Upper lobe of right lung (tissue), 1 donor: ENCODE measurements at regions not wholly inside any gene's neighbourhood (a gene's known extent, or its start where the extent isn't known, plus 50 kb on each side); places are given as distances from the start of the nearest gene placed in this dataset.

Experiments used
- ATAC-seq: fragments of 200-7000 bp; cut with Tn5 transposase; one replicate; pipeline ENCODE4 v1.9.1; 2020; ENCODE audit warnings: mild to moderate bottlenecking, moderate library complexity
- DNase-seq: peaks from one replicate; pipeline ENCODE4 v3.0.0-alpha.2; 2020
- H3K27ac ChIP-seq: fragments of 200-600 bp; one replicate; pipeline ENCODE4 v1.8.0; 2022
- H3K27me3 ChIP-seq: fragments of 200-600 bp; one replicate; pipeline ENCODE4 v1.8.0; 2022; ENCODE audit warnings: mild to moderate bottlenecking
- H3K36me3 ChIP-seq: fragments of 200-600 bp; one replicate; pipeline ENCODE4 v1.8.0; 2022
- H3K4me1 ChIP-seq: fragments of 200-600 bp; one replicate; pipeline ENCODE4 v1.8.0; 2022
- H3K4me3 ChIP-seq: fragments of 200-600 bp; one replicate; pipeline ENCODE4 v1.8.0; 2022; ENCODE audit warnings: mild to moderate bottlenecking
- H3K9me3 ChIP-seq: fragments of 200-600 bp; one replicate; pipeline ENCODE4 v1.8.0; 2022
- intact Hi-C: fragments of 100-400 bp; cut with DNase I; formaldehyde crosslinking; loops from one replicate; pipeline ENCODE4 v1.11.0; 2022
- TF ChIP-seq, protein P1 (sequence below): fragments of 200-600 bp; IDR thresholded peaks from one replicate; pipeline ENCODE4 v1.8.0; 2022; ENCODE audit warnings: antibody characterized with exemption
- donor health status: DM: no; HTN: yes; CAD: no; lungs with severe emphysema.

DNA sequence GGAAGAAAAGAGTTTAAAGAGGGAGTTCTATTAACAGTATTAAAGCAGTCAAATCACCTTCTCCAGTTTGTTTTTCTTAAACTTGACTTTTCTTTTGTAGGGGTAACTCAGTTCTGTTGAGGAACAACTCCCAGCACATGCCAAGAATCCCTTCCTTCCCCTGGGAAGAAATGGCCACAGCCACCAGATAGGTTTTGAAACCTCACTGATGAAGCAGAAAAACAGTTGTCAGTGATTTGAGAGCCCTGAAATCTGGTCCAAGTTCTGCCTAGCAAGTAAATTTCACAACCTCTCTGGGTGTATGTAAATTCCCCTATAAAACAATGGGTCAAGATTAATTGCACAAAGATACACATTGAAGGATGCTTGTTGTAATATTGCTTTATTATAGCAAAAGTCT is 167.1 kb downstream of the DHX15 start:
- H3K9me3 ChIP-seq, result no peaks in the 10 kb centered on the region
- no peak overlapping the region for H3K27ac ChIP-seq
- H3K4me1 ChIP-seq, result no peaks in the 10 kb centered on the region
- intact Hi-C loops, result no loop called here
- TF ChIP-seq, protein P1, sequence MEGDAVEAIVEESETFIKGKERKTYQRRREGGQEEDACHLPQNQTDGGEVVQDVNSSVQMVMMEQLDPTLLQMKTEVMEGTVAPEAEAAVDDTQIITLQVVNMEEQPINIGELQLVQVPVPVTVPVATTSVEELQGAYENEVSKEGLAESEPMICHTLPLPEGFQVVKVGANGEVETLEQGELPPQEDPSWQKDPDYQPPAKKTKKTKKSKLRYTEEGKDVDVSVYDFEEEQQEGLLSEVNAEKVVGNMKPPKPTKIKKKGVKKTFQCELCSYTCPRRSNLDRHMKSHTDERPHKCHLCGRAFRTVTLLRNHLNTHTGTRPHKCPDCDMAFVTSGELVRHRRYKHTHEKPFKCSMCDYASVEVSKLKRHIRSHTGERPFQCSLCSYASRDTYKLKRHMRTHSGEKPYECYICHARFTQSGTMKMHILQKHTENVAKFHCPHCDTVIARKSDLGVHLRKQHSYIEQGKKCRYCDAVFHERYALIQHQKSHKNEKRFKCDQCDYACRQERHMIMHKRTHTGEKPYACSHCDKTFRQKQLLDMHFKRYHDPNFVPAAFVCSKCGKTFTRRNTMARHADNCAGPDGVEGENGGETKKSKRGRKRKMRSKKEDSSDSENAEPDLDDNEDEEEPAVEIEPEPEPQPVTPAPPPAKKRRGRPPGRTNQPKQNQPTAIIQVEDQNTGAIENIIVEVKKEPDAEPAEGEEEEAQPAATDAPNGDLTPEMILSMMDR, result no peak
- H3K4me3 ChIP-seq, result no peak overlapping the region
- no peaks in the 10 kb centered on the region for H3K36me3 ChIP-seq
- H3K27me3 ChIP-seq, result no peaks in the 10 kb centered on the region
- DNase-seq (no peak), ATAC-seq (no peak)

DNA sequence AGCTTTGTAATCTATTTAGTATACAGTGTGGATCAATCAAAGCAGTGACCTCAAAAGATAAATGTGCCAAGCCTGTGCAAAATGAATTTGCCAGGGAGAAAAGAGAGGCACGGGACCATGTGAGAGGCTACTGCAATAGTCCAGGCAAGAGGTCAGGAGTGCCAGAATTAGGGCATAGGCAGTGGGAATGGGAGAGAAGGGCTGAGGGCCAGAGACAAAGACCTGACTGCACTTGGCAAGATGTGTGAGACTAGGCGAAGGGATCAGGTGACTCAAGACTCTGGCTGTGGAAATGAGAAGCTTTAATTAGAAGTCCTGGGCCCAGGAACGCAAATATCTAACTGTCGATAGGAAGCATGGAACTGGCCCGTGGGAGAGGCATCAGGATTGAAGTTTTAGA is 168.1 kb downstream of the DHX15 start:
- H3K9me3 ChIP-seq, result no peaks in the 10 kb centered on the region
- TF ChIP-seq, protein P1, result no peak
- no peaks in the 10 kb centered on the region for H3K4me1 ChIP-seq
- no peaks in the 10 kb centered on the region for H3K36me3 ChIP-seq
- intact Hi-C loops, result no loop called here
- H3K4me3 ChIP-seq, result no peak overlapping the region
- H3K27me3 ChIP-seq, result no peaks in the 10 kb centered on the region
- ATAC-seq, result no peak
- DNase-seq, result no peak
- no peak overlapping the region for H3K27ac ChIP-seq

DNA sequence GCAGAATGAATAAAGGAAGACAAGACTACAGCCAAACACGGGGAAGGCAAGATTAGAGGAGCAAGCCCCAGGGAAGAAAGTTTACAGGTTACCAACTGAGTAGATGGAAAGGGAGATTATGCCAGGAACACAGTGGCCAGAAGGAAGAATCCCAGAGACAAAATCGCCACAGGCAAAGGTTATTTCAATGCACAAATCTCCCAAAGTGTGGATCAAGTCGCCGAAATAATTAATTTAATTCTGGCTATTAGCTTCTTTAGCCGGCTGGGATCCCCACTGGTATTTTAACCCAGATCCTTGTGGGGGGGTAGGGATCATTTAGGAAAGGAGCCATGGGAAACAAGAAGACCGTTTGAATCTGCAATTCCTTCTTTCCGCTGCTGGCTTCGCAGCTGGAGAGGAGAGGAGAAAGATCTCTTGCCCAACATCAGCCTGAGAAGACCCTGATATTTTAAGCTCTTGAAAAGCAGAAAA is 171.0 kb downstream of the DHX15 start:
- intact Hi-C loops, result no loop called here
- H3K27me3 ChIP-seq, result no peaks in the 10 kb centered on the region
- no peaks in the 10 kb centered on the region for H3K4me1 ChIP-seq

DNA sequence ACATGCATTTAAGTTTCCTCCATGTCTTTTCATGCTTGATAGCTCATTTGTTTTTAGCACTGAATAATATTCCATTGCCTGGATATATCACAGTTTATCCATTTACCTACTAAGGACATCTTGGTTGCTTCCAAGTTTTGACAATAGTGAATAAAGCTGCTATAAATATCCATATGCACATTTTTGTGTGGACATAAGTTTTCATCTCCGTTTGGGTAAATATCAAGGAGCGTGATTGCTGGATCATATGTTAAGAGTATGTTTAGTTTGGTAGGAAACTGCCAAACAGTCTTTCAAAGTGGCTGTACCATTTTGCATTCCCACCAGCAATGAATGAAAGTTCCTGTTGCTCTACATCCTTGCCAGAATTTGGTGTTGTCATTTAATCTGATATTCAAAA is 172.5 kb downstream of the DHX15 start:
- DNase-seq (no peak), ATAC-seq (no peak)
- Histone ChIP-seq H3K36me3 (no peaks in the 10 kb centered on the region), H3K27me3 (no peaks in the 10 kb centered on the region), H3K27ac (no peak overlapping the region), H3K4me1 (no peaks in the 10 kb centered on the region), H3K9me3 (no peaks in the 10 kb centered on the region), H3K4me3 (no peak overlapping the region)
- TF ChIP-seq, protein P1, result no peak
- intact Hi-C loops, result no loop called here

More for the DNA sequence above, 171.0 kb downstream of the DHX15 start:
- no peaks in the 10 kb centered on the region for H3K9me3 ChIP-seq
- no peaks in the 10 kb centered on the region for H3K36me3 ChIP-seq
- DNase-seq, result no peak
- H3K27ac ChIP-seq, result no peak overlapping the region
- no peak for ATAC-seq
- TF ChIP-seq, protein P1, result no peak
- no peak overlapping the region for H3K4me3 ChIP-seq

DNA sequence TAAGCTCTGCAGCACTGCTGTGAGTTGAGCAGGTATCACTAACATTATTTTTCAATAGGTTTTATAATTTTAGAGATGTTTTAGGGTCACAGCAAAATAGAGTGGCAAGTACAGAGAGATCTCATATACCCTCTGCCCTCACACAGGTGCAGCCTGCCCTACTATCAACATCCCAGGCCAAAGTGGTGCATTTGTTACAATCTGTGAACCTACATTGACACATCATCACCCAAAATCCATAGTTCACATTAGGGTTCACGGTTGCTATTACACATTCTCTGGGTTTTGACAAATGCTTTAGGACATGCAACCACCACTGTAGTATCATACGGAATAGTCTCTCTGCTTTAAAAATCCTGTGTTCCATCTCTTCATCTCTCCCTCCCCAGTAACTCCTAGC is 173.1 kb downstream of the DHX15 start:
- H3K4me1 ChIP-seq, result no peaks in the 10 kb centered on the region
- intact Hi-C loops, result no loop called here
- H3K36me3 ChIP-seq, result no peaks in the 10 kb centered on the region
- DNase-seq (no peak), ATAC-seq (no peak)
- H3K4me3 ChIP-seq, result no peak overlapping the region
- no peaks in the 10 kb centered on the region for H3K27me3 ChIP-seq
- H3K27ac ChIP-seq, result no peak overlapping the region
- TF ChIP-seq, protein P1, result no peak
- no peaks in the 10 kb centered on the region for H3K9me3 ChIP-seq

DNA sequence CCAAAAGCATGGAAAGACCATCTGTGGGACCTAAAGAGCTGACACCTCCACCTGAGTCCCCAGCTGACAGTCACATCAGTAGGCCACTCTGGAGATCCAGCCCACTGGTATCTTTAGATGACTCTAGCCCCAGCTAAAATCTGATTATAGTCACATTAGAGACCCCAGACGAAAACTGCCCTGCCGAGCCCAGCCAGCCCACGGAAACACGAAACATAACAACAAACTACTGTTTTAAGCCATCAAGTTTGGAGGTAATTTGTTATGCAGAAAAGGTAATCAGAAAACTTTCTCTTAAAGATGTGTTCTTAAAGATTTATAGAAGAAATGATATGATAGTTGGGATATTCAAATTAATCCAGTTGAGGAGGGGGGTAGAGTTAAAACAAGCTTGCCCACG is 175.7 kb downstream of the DHX15 start:
- H3K27ac ChIP-seq, result no peak overlapping the region
- DNase-seq (no peak), ATAC-seq (no peak)
- intact Hi-C loops, result no loop called here
- no peaks in the 10 kb centered on the region for H3K4me1 ChIP-seq
- no peaks in the 10 kb centered on the region for H3K27me3 ChIP-seq
- no peaks in the 10 kb centered on the region for H3K36me3 ChIP-seq
- TF ChIP-seq, protein P1, result no peak
- H3K4me3 ChIP-seq, result no peak overlapping the region
- no peaks in the 10 kb centered on the region for H3K9me3 ChIP-seq
